Panc1 (cell line): ENCODE measurements at regions not wholly inside any gene's neighbourhood (a gene's known extent, or its start where the extent isn't known, plus 50 kb on each side); places are given as distances from the start of the nearest gene placed in this dataset.

ENCODE experiments used
- ATAC-seq: fragments of 200-7000 bp; cut with Tn5 transposase; 2 replicates; pipeline ENCODE4 v1.9.1; 2020; ENCODE audit warnings: mild to moderate bottlenecking, moderate library complexity
- BruUV-seq: library from RNA; stranded (reverse); fragments of 400-500 nt; replicated peaks from 2 replicates; lab custom pipeline; 2021; lab: Mats Ljungman, UMichigan
- CTCF ChIA-PET: fragments of 300-600 bp; sonication (Branson Sonifier 250); formaldehyde crosslinking; loops from one replicate; lab custom pipeline; 2022; ENCODE audit warnings: antibody characterized with exemption; lab: Charles Lee
- POLR2A ChIA-PET: fragments of 300-600 bp; sonication (Branson Sonifier 250); formaldehyde crosslinking; loops from one replicate; lab custom pipeline; 2022; ENCODE audit warnings: antibody characterized with exemption; lab: Charles Lee
- DNase-seq: peaks from one replicate; pipeline ENCODE4 v3.0.0-alpha.2; 2010; ENCODE audit warnings: low read depth, low spot score
- H3K27ac ChIP-seq: 2 replicates; pipeline ENCODE4 v1.5.1; 2011; ENCODE audit warnings: mild to moderate bottlenecking, low read length, inconsistent platforms
- H3K27me3 ChIP-seq: fragments of 200-500 bp; sonication (Bioruptor generic); 2 replicates; pipeline ENCODE4 v1.6.0; 2014; ENCODE audit warnings: low read length, inconsistent platforms; ENCODE audit not compliant: control insufficient read depth, insufficient read depth
- H3K36me3 ChIP-seq: fragments of 200-500 bp; sonication (Bioruptor generic); 2 replicates; pipeline ENCODE4 v1.5.1; 2014; ENCODE audit warnings: inconsistent platforms, mild to moderate bottlenecking, low read length, moderate library complexity; ENCODE audit not compliant: control insufficient read depth, insufficient read depth
- H3K4me1 ChIP-seq: 2 replicates; pipeline ENCODE4 v1.5.1; 2011; ENCODE audit warnings: inconsistent platforms, mild to moderate bottlenecking, low read length, moderate library complexity; ENCODE audit not compliant: control insufficient read depth, insufficient read depth
- H3K4me3 ChIP-seq, 2 experiments: 2 replicates each; pipeline ENCODE4 v1.5.1; 2011 to 2012; ENCODE audit warnings: low read depth in 2 of 2, low read length in 2 of 2, mild to moderate bottlenecking in 2 of 2, inconsistent platforms in 1 of 2, moderate library complexity in 1 of 2
- H3K9me3 ChIP-seq: fragments of 200-500 bp; sonication (Bioruptor generic); 2 replicates; pipeline ENCODE4 v1.5.1; 2014; ENCODE audit warnings: low read depth, mild to moderate bottlenecking, inconsistent platforms, low read length, moderate library complexity; ENCODE audit not compliant: control insufficient read depth, insufficient read depth
- POLR2AphosphoS5 ChIP-seq: IDR thresholded peaks from 2 replicates; pipeline ENCODE4 v1.6.1; 2012; ENCODE audit warnings: mild to moderate bottlenecking, low read depth, low read length, moderate library complexity
- SIN3A ChIP-seq: IDR thresholded peaks from 2 replicates; pipeline ENCODE4 v1.6.1; 2012; ENCODE audit warnings: low read depth, mild to moderate bottlenecking, low read length, moderate library complexity, borderline replicate concordance; ENCODE audit not compliant: insufficient read depth
- TCF7L2 ChIP-seq: IDR thresholded peaks from 2 replicates; pipeline ENCODE4 v1.6.1; 2011; ENCODE audit warnings: mild to moderate bottlenecking, low read depth, low read length, inconsistent platforms
- in situ Hi-C: cut with HindIII; loops from 2 replicates; pipeline ENCODE4 v1.10.0; 2016; ENCODE audit warnings: low sequenced_read_pairs, low pct_unique_long_range_greater_than_20kb
- intact Hi-C: fragments of 100-400 bp; cut with micrococcal nuclease; formaldehyde crosslinking; loops from one replicate; pipeline ENCODE4 v1.10.0; 2022; ENCODE audit not compliant: unreplicated experiment
- TF ChIP-seq, protein P1 (sequence below), 2 experiments: IDR thresholded peaks; 2 replicates each; pipeline ENCODE4 v1.6.1; 2011 to 2012; ENCODE audit warnings: low read depth in 2 of 2, control low read depth in 1 of 2, low read length in 1 of 2, mild to moderate bottlenecking in 1 of 2, moderate library complexity in 1 of 2; ENCODE audit not compliant: insufficient read depth in 1 of 2
- TF ChIP-seq, protein P2 (sequence below): fragments of 450-650 bp; IDR thresholded peaks from 2 replicates; pipeline ENCODE4 v1.5.1; 2017; ENCODE audit warnings: mild to moderate bottlenecking

DNA sequence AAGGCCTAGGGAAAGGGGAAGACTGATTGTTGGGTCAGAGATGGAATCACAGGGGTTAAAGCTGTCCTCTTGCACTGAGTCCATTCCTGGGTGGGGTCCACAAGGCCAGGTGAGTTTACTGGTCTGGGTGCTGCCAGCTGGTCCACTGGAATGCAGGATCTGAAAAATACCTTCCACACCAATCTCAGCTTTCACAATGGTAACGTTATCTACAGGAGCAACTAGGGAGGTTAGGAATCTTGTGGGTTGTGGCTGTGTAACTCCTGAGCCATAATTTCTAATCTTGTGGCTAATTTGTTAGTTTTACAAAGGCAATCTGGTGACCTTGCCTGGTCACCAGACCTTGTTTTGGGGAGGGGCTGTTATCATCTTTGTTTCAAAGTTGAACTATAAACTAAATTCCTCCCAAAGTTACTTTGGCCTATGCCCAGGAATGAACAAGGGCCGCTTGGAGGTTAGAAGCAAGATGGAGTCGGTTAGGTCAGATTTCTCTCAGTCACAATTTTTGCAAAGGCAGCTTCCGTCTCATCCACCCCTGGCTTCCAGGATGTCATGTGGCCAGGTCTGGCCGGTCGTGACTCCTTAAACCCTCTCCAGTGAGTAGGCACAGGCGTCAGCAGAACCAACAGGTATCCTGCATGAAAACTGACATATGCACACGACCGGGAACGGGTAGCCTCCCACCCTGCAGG, 123.3 kb upstream of the SH3BP4 start:
- in situ Hi-C loops: no loop called here
- TF ChIP-seq, protein P1, sequence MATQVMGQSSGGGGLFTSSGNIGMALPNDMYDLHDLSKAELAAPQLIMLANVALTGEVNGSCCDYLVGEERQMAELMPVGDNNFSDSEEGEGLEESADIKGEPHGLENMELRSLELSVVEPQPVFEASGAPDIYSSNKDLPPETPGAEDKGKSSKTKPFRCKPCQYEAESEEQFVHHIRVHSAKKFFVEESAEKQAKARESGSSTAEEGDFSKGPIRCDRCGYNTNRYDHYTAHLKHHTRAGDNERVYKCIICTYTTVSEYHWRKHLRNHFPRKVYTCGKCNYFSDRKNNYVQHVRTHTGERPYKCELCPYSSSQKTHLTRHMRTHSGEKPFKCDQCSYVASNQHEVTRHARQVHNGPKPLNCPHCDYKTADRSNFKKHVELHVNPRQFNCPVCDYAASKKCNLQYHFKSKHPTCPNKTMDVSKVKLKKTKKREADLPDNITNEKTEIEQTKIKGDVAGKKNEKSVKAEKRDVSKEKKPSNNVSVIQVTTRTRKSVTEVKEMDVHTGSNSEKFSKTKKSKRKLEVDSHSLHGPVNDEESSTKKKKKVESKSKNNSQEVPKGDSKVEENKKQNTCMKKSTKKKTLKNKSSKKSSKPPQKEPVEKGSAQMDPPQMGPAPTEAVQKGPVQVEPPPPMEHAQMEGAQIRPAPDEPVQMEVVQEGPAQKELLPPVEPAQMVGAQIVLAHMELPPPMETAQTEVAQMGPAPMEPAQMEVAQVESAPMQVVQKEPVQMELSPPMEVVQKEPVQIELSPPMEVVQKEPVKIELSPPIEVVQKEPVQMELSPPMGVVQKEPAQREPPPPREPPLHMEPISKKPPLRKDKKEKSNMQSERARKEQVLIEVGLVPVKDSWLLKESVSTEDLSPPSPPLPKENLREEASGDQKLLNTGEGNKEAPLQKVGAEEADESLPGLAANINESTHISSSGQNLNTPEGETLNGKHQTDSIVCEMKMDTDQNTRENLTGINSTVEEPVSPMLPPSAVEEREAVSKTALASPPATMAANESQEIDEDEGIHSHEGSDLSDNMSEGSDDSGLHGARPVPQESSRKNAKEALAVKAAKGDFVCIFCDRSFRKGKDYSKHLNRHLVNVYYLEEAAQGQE (IDR thresholded peaks at IDR 0.05; ENCODE audit: insufficient read depth in 1 of 2, low read depth in 2 of 2, low read length in 1 of 2): no peak
- TF ChIP-seq POLR2AphosphoS5 (no peak), SIN3A (no peak), TCF7L2 (no peak)
- TF ChIP-seq, protein P2, sequence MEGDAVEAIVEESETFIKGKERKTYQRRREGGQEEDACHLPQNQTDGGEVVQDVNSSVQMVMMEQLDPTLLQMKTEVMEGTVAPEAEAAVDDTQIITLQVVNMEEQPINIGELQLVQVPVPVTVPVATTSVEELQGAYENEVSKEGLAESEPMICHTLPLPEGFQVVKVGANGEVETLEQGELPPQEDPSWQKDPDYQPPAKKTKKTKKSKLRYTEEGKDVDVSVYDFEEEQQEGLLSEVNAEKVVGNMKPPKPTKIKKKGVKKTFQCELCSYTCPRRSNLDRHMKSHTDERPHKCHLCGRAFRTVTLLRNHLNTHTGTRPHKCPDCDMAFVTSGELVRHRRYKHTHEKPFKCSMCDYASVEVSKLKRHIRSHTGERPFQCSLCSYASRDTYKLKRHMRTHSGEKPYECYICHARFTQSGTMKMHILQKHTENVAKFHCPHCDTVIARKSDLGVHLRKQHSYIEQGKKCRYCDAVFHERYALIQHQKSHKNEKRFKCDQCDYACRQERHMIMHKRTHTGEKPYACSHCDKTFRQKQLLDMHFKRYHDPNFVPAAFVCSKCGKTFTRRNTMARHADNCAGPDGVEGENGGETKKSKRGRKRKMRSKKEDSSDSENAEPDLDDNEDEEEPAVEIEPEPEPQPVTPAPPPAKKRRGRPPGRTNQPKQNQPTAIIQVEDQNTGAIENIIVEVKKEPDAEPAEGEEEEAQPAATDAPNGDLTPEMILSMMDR: no peak
- POLR2A ChIA-PET: interaction anchor here (0.6 kb wide), 1 partner anchor 126 kb away, joined by 6 read pairs; no protein-coding TSS in a partner anchor
- Histone ChIP-seq H3K4me1 (no peaks in the 10 kb centered on the region), H3K4me3 (no peak overlapping the region), H3K36me3 (no peaks in the 10 kb centered on the region), H3K9me3 (no peaks in the 10 kb centered on the region), H3K27ac (no peak overlapping the region), H3K27me3 (no peaks in the 10 kb centered on the region)
- no TSS peak for BruUV-seq
- ATAC-seq: no peak
- intact Hi-C loops: no loop called here
- DNase-seq: no peak
- CTCF ChIA-PET: no interaction called here

DNA sequence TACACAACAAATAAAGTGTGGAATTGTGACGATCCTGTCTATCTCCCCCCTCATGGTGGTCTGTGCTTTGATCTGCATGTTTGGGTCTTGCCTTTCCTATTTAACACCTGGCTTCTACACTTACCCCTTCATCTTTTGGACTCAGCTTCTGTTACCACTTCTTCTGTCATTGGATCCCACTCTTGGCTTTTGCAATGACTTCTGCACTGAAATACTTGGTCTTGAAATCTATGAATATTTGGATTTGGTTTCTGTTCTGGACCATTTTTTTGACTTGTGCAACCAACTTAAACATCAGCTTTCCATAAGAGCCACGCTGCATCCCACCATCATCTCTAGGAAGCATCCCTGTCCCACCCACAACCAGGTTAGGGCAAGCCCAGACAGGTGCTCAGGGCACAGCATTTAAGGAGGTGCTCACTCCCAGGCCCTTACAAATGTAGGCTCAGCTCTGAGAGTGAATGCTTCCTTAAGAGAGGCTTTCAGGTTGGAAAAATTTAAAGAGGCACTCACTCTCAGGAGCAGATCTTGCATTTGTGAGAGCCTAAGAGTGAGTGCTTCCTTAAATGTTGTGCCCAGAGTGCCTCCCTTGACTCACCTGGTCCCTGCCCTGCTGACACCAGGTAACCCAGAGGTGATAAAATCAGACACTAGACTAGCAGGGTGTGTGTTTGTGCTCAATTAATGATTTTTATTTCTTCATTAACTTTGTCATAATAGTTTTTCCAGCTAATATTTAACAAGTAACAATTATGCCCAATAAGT, 124.5 kb upstream of the SH3BP4 start:
- Histone ChIP-seq H3K27ac (no peak overlapping the region), H3K4me1 (no peaks in the 10 kb centered on the region), H3K4me3 (no peak overlapping the region), H3K27me3 (no peaks in the 10 kb centered on the region), H3K36me3 (no peaks in the 10 kb centered on the region), H3K9me3 (no peaks in the 10 kb centered on the region)
- intact Hi-C loops: no loop called here
- in situ Hi-C loops: no loop called here
- BruUV-seq: no TSS peak
- TF ChIP-seq, protein P2: no peak
- TF ChIP-seq POLR2AphosphoS5 (no peak), TCF7L2 (no peak), SIN3A (no peak)
- TF ChIP-seq, protein P1 (IDR thresholded peaks at IDR 0.05; ENCODE audit: insufficient read depth in 1 of 2, low read depth in 2 of 2, low read length in 1 of 2): no peak
- POLR2A ChIA-PET: no interaction called here
- DNase-seq (no peak), ATAC-seq (no peak)
- CTCF ChIA-PET: no interaction called here
